Rectal smooth muscle tissue (tissue), 1 donor: ENCODE measurements at regions not wholly inside any gene's neighbourhood (a gene's known extent, or its start where the extent isn't known, plus 50 kb on each side); places are given as distances from the start of the nearest gene placed in this dataset.
"Not testable (repeated sequence)": the region's sequence is repeated elsewhere in the genome, so short reads cannot be mapped to it uniquely, and the experiment has no call there.

Experiments used
- H3K27ac ChIP-seq: one replicate; pipeline ENCODE4 v1.7.0; 2013; ENCODE audit warnings: low read depth, low read length, inconsistent platforms
- H3K27me3 ChIP-seq: one replicate; pipeline ENCODE4 v1.7.0; 2013; ENCODE audit warnings: low read length; ENCODE audit not compliant: control insufficient read depth, insufficient read depth
- H3K36me3 ChIP-seq: one replicate; pipeline ENCODE4 v1.7.0; 2013; ENCODE audit warnings: low read length; ENCODE audit not compliant: control insufficient read depth, insufficient read depth
- H3K4me1 ChIP-seq: one replicate; pipeline ENCODE4 v1.7.0; 2013; ENCODE audit warnings: low read length; ENCODE audit not compliant: control insufficient read depth, insufficient read depth
- H3K4me3 ChIP-seq: one replicate; pipeline ENCODE4 v1.7.0; 2013; ENCODE audit warnings: low read length
- H3K9ac ChIP-seq: one replicate; pipeline ENCODE4 v1.7.0; 2013; ENCODE audit warnings: low read length

DNA sequence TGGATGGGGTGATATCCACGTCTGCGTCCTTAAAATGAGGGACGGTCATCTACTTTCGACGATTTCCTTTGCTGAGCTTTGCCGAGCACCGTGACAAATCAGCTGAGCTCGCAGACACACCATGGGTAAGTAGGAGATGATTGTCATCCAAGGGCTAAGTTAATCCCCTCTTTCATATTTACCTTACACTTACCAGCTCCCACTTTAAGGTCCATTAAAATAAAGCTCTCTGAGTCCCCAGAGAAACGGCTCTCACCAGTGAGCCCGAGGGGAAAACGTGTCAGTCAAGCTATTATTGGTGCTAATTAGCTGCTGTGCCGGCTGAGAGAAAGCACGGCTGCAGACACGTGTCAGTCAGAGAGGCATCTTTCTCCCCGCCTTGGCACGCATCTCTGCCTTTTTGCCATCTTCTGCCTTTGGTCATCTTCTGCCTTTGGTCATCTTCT, 72.2 kb downstream of the CRLF2 start:
- no peaks in the 10 kb centered on the region for H3K4me1 ChIP-seq
- H3K36me3 ChIP-seq: no peaks in the 10 kb centered on the region
- no peak overlapping the region for H3K4me3 ChIP-seq
- no peak overlapping the region for H3K27ac ChIP-seq
- no peak overlapping the region for H3K9ac ChIP-seq
- H3K27me3 ChIP-seq: no peaks in the 10 kb centered on the region

DNA sequence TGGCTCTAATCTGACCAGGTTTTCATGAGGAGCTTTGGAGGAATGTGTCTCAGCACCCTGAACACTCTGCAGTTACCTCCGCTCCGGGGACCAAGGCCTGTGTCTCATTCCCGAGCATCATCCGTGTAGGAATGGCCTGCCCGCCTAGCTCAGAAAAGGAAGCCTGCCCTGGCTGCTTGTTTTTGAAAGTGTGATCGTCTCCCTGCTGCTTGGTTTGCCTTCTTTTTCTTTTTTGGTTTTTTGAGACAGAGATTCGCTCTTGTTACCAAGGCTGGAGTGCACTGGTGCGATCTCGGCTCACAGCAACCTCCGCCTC, 73.3 kb downstream of the CRLF2 start:
- no peak overlapping the region for H3K4me3 ChIP-seq
- H3K27me3 ChIP-seq: no peaks in the 10 kb centered on the region
- H3K9ac ChIP-seq: no peak overlapping the region
- no peaks in the 10 kb centered on the region for H3K36me3 ChIP-seq
- H3K27ac ChIP-seq: no peak overlapping the region
- H3K4me1 ChIP-seq: no peaks in the 10 kb centered on the region

DNA sequence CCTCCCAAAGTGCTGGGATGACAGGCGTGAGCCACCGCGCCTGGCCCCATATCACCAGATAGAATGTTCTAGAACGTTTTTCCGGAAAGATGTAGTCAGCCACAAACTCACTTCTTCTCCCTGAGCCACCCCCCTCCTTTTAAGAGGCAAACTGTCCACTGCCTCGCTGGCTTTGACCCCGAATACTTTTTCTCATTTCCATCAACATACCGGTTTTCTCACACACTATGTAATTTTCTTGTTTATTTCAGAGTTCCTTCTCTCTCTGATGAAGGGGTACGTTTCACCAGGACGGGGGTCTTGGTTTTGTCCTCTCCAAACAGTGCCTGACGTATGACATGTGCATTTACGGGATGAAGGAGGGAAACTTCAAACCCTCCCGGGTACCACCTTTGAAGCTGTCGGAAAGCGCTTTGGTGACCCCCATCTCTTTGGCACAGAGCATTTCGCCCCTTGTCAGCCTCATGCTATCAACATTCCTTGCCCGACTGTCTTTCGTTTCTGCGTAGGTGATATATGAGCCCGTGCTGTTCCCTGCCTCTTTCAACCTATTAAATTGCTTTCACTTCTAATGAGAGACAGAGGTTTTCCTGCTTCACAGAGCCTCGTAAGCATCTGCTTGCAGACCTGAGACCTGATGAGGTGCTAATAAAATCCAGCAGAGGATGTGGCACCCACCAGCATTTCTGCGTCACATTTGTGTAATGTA, 73.8 kb downstream of the CRLF2 start:
- Histone ChIP-seq H3K4me1 (no peaks in the 10 kb centered on the region), H3K36me3 (no peaks in the 10 kb centered on the region), H3K27ac (no peak overlapping the region), H3K4me3 (no peak overlapping the region), H3K27me3 (no peaks in the 10 kb centered on the region), H3K9ac (no peak overlapping the region)

DNA sequence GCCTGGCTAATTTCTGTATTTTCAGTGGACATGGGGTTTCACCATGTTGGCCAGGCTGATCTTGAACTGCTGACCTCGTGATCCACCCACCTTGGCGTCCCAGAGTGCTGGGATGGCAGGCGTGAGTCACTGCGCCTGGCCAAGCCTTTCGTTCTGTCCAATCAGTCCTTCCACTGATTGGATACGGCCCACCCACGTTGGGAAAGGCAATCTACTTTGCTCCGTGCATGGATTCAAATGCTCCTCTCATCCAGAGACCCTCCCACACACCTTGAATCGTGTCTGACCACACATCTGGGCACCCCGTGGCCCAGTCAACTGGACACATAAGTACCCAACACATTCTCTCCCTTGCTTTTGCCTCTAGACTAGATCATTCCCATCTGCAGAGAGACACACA, 74.9 kb downstream of the CRLF2 start:
- Histone ChIP-seq H3K4me3 (no peak overlapping the region), H3K4me1 (no peaks in the 10 kb centered on the region), H3K27ac (no peak overlapping the region), H3K27me3 (no peaks in the 10 kb centered on the region), H3K36me3 (no peaks in the 10 kb centered on the region), H3K9ac (no peak overlapping the region)

DNA sequence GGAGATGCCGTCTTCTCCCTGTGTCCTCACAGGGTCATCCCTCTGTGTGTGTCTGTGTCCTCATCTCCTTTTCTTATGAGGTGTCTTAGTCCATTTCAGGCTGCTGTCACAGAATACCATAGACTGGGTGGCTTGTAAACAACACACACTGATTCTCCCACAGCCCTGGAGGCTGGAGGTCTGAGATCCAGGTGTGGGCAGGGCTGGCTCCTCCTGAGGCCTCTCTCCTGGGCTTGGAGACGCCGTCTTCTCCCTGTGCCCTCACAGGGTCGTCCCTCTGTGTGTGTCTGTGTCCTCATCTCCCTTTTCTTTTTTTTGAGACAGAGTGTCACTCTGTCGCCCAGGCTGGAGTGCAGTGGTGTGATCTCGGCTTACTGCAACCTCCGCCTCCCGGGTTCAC, 75.9 kb downstream of the CRLF2 start:
- H3K27me3 ChIP-seq, H3K36me3 ChIP-seq, H3K4me3 ChIP-seq, H3K27ac ChIP-seq, H3K9ac ChIP-seq, H3K4me1 ChIP-seq: not testable (repeated sequence)

DNA sequence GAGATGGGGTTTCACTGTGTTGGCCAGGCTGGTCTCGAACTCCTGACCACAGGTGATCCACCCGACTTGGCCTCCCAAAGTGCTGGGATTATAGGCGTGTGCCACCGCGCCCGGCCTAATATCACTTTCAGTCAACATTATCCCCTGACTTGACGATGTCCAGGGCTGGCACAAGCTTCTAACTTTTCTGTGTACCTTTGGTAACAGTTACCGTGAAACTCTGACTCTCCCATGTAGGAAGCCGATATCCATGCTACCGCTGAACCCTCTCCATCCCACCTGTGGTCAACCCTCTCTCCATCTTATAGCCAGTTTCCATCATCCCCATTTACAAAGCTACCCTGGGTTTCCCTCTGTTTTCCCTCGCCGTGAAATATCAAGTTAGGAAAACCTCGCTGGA, 77.5 kb downstream of the CRLF2 start:
- H3K4me3 ChIP-seq: no peak overlapping the region
- H3K36me3 ChIP-seq: no peaks in the 10 kb centered on the region
- no peaks in the 10 kb centered on the region for H3K27me3 ChIP-seq
- no peaks in the 10 kb centered on the region for H3K4me1 ChIP-seq
- no peak overlapping the region for H3K27ac ChIP-seq
- no peak overlapping the region for H3K9ac ChIP-seq

DNA sequence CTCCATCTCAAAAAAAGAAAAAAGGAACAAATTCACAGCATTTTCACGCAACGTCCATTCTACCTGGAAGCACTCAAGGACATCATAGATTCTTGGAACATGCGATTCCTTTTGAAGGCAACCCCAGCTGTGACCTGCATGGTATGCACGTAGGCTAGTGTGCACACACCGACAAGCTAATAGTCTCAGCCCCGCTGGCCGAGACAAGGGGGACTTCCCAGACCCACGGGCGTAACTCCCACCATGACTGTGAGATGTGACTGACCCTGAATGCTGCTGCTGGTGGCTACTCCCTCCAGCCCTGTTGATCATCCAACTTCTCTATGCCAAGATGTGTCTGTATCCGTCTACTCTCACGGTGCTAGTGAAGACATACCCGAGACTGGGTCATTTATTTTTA, 78.3 kb downstream of the CRLF2 start:
- Histone ChIP-seq H3K27ac (no peak overlapping the region), H3K9ac (no peak overlapping the region), H3K36me3 (no peaks in the 10 kb centered on the region), H3K27me3 (no peaks in the 10 kb centered on the region), H3K4me3 (no peak overlapping the region), H3K4me1 (no peaks in the 10 kb centered on the region)

DNA sequence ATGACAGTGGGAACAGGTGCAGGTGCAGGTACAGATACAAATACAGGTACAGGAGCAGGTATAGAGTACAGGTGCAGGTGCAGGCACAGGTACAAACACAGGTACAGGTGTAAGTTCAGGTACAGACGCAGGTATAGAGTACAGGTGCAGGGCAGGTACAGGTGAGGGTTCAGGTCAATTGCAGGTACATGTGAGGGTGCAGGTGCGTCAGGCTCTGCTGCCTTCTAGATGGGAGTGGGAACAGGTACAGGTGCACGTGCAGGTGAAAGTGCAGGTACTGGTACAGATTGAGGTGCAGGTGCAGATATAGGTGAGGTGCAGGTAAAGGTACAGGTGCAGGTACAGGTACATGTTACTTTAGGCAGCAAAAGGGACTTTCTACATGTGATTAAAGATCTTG, 85.7 kb downstream of the CRLF2 start:
- Histone ChIP-seq H3K4me3 (no peak overlapping the region), H3K27me3 (no peaks in the 10 kb centered on the region), H3K27ac (no peak overlapping the region), H3K9ac (no peak overlapping the region), H3K36me3 (no peaks in the 10 kb centered on the region), H3K4me1 (no peaks in the 10 kb centered on the region)

DNA sequence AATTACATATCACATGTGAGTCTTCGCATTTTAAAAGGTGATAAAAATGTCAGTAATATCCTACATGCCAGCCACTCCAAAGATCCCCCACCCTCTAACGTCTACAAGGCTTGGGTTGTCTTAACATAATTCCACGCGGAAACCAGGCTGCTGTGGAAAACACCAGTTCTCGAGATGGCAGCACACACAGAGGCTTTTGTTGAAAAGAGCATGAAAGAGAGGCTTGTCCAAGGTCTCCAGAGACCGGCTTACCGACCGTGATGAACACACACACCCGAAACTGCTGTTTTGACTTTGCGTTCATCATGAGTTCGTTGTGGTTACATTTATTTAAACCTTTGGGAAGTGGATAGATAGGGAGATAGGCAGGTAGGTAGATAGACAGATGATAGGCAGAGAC, 87.9 kb downstream of the CRLF2 start:
- H3K4me3 ChIP-seq: no peak overlapping the region
- H3K27me3 ChIP-seq: no peaks in the 10 kb centered on the region
- H3K9ac ChIP-seq: no peak overlapping the region
- no peaks in the 10 kb centered on the region for H3K36me3 ChIP-seq
- H3K4me1 ChIP-seq: no peaks in the 10 kb centered on the region
- no peak overlapping the region for H3K27ac ChIP-seq

DNA sequence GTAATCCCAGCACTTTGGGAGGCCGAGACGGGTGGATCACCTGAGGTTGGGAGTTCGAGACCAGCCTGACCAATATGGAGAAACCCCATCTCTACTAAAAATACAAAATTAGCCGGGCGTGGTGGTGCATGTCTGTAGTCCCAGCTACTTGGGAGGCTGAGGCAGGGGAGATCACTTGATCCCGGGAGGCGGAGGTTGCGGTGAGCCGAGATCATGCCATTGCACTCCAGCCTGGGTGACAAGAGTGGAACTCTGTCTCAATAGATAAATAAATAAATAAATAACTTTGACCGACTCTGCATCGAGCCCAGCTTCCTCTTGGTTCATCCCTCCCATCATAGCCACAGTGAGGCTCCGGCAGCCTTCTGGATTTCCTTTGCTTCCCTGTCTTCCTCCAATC, 89.6 kb downstream of the CRLF2 start:
- H3K4me3 ChIP-seq: not testable (repeated sequence)

DNA sequence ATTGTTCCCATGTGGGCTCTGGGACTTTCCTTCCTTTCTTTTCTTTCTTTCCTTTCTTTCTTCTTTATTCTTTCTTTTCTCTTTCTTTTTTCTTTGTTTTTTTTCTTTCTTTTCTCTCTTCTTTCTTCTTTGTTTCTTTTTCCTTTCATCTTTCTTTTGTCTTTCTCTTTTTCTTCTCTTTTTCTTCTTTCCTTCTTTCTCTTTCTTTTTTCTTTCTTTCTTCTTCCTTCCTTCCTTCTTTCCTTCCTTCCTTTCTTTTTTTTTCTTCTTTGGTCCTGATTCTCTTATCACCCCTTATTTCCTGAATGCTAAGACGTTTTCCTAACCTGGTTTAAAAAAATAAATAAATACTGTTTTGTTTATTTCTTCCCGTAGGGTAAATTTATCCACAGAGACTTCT, 93.2 kb downstream of the CRLF2 start:
- Histone ChIP-seq H3K9ac (no peak overlapping the region), H3K4me1 (no peaks in the 10 kb centered on the region), H3K27me3 (no peaks in the 10 kb centered on the region), H3K36me3 (no peaks in the 10 kb centered on the region), H3K27ac (no peak overlapping the region), H3K4me3 (no peak overlapping the region)

More for the DNA sequence above, 89.6 kb downstream of the CRLF2 start:
- H3K36me3 ChIP-seq, H3K4me1 ChIP-seq, H3K27ac ChIP-seq, H3K9ac ChIP-seq, H3K27me3 ChIP-seq: not testable (repeated sequence)

DNA sequence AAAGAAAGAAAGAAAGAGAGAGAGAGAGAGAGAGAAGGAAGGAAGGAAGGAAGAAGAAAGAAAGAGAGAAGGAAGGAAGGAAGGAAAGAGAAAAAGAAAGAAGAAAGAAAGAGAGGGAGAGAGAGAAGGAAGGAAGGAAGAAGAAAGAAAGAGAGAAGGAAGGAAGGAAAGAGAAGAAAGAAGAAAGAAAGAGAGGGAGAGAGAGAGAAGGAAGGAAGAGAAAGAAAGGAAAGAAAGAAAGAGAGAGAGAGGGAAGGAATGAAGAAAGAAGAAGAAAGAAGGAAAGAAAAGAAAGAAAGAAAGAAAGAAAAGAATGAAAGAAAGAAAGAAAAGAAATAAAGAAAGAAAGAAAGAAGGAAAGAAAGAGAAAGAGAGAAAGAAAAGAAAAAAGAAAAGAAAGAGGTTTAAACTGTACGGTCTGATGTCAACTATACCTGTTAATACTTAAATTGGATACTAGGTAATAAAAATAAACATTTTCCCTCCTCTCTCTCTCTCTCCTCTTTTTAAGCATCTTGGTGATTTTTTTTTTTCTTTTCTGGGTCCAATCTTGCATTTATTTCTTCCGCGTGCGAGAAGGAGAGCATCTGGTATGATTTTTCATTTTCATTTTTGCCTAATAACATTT, 93.8 kb downstream of the CRLF2 start:
- Histone ChIP-seq H3K27ac (no peak overlapping the region), H3K4me3 (no peak overlapping the region), H3K9ac (no peak overlapping the region), H3K36me3 (no peaks in the 10 kb centered on the region), H3K4me1 (no peaks in the 10 kb centered on the region), H3K27me3 (no peaks in the 10 kb centered on the region)

DNA sequence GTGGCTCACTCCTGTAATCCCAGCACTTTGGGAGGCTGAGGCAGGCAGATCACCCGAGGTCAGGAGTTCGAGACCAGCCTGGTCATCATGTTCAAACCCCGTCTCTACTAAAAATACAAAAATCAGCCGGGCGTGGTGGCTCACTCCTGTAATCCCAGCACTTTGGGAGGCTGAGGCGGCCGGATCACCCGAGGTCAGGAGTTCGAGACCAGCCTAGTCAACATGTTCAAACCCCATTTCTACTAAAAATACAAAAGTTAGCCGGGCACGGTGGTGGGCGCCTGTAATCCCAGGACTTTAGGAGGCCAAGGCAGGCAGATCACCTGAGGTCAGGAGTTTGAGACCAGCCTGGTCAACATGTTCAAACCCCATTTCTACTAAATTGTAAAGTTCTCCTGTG, 97.0 kb downstream of the CRLF2 start:
- H3K27ac ChIP-seq, H3K27me3 ChIP-seq, H3K36me3 ChIP-seq, H3K9ac ChIP-seq, H3K4me1 ChIP-seq, H3K4me3 ChIP-seq: not testable (repeated sequence)
